H1 (cell line): ENCODE measurements at regions not wholly inside any gene's neighbourhood (a gene's known extent, or its start where the extent isn't known, plus 50 kb on each side); places are given as distances from the start of the nearest gene placed in this dataset.

Experiments used
- POLR2AphosphoS5 ChIP-seq: IDR thresholded peaks from 2 replicates; pipeline ENCODE4 v1.6.1; 2011; ENCODE audit warnings: low read depth, low read length
- TAF1 ChIP-seq: IDR thresholded peaks from 2 replicates; pipeline ENCODE4 v1.6.1; 2011; ENCODE audit warnings: mild to moderate bottlenecking, low read depth, low read length

DNA sequence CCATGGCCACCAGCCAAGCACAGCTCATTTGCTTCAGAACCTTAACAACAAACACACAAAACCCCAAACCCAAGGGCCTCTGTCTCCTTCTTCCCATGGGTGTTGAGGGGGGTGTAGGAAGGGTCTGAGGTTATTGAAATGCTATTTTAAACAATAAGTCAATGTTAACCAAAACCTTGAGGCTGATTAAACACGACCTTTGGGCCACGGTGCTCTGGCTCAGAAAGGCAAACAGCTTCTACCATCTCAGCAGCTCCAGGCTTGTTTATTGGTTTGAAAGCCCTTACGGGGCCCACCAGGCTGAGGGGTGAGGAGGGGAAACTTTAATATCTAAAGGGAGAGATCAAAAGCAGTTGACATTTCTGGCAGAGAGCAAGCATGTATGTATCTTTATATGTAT is 185.7 kb upstream of the IRX6 start:
- TF ChIP-seq POLR2AphosphoS5 = no peak
- TF ChIP-seq TAF1 = no peak
